Ectodermal cell (in vitro differentiated cells): ENCODE measurements at regions not wholly inside any gene's neighbourhood (a gene's known extent, or its start where the extent isn't known, plus 50 kb on each side); places are given as distances from the start of the nearest gene placed in this dataset.
"Not testable (repeated sequence)": the region's sequence is repeated elsewhere in the genome, so short reads cannot be mapped to it uniquely, and the experiment has no call there.

ENCODE experiments used
- H3K27ac ChIP-seq: 2 replicates; pipeline ENCODE4 v1.7.0; 2013; ENCODE audit warnings: mild to moderate bottlenecking, low read depth, low read length; ENCODE audit not compliant: insufficient read depth, poor library complexity, severe bottlenecking
- H3K27me3 ChIP-seq: 2 replicates; pipeline ENCODE4 v1.7.0; 2013; ENCODE audit warnings: mild to moderate bottlenecking, low read length; ENCODE audit not compliant: insufficient read depth, control insufficient read depth, poor library complexity, severe bottlenecking
- H3K36me3 ChIP-seq: one replicate; pipeline ENCODE4 v1.7.0; 2013; ENCODE audit warnings: low read length; ENCODE audit not compliant: control insufficient read depth, insufficient read depth
- H3K4me1 ChIP-seq: one replicate; pipeline ENCODE4 v1.7.0; 2013; ENCODE audit warnings: low read length; ENCODE audit not compliant: control insufficient read depth, insufficient read depth
- H3K4me3 ChIP-seq: 2 replicates; pipeline ENCODE4 v1.7.0; 2013; ENCODE audit warnings: low read depth, low read length, control low read depth; ENCODE audit not compliant: insufficient read depth
- H3K9me3 ChIP-seq: 2 replicates; pipeline ENCODE4 v1.7.0; 2013; ENCODE audit warnings: mild to moderate bottlenecking, low read length, moderate library complexity; ENCODE audit not compliant: control insufficient read depth
- WGBS, 2 experiments: methylation state at CpG; one replicate each; pipeline ENCODE4 v1.1.7; 2013; ENCODE audit warnings: missing lambda C conversion rate in 2 of 2; 5-methylcytosine and 5-hydroxymethylcytosine counted together

DNA sequence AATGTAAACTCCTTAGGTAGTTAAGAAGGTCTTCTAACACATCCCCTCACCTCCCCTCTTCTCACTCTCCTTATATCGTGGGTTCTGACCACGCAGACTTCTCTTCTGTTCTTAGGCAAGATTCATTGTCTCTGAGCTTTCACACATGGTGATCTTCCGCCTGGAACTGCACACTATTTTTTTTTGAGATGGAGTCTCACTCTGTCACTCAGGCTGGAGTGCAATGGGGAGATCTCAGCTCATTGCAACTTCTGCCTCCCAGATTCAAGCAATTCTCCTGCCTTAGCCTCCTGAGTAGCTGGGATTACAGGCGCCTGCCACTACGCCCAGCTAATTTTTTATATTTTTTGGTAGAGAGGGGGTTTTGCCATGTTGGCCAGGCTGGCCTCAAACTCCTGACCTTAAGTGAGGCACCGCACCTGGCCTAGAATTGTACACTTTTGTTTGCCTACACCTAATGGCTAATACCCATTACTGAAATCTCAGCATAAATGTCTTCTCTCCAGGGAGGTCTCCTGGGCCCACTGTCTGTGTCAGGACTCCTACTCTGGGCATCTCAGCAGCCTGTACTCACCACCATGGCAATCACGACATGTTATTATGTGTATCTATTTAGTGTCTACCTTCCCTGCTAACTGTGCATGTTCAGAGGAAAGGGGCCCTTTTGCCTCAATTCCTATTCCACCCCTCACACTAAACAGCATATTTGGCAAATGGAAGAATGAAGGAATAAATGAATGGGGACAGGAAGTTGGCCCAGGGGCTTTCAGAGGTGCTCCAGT is 646.3 kb upstream of the DPP6 start:
- Histone ChIP-seq H3K27ac (no peak overlapping the region), H3K27me3 (no peaks in the 10 kb centered on the region), H3K36me3 (no peaks in the 10 kb centered on the region), H3K4me3 (no peak overlapping the region), H3K9me3 (peaks cover 4% of the 10 kb centered on the region), H3K4me1 (no peaks in the 10 kb centered on the region)
- 85 to 87% methylated on average over 6 to 7 of the region's 7 CpGs for WGBS, 2 experiments

DNA sequence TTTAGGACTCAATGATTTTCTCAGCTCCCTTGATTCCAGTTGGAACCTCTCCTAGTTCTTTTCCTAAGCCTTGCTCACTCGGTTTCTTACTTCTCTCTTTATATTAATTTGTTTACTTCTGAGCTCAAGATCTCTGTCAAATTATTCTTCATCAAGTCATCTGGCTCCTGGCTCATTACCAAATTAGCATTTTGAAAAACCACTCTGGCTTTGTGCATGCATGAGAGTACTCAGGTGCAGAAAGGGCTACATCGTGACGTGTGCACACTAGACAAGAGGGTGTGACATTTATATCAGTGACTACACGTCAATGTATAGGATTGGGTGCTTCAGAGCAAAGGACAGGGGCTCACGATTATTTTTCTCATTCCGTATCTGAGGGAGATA is 645.7 kb upstream of the DPP6 start:
- Histone ChIP-seq H3K9me3 (peaks cover 4% of the 10 kb centered on the region), H3K36me3 (no peaks in the 10 kb centered on the region), H3K4me1 (no peaks in the 10 kb centered on the region), H3K27ac (no peak overlapping the region), H3K27me3 (no peaks in the 10 kb centered on the region), H3K4me3 (no peak overlapping the region)
- WGBS, 2 experiments = 80% methylated on average over 6 of the region's 6 CpGs

DNA sequence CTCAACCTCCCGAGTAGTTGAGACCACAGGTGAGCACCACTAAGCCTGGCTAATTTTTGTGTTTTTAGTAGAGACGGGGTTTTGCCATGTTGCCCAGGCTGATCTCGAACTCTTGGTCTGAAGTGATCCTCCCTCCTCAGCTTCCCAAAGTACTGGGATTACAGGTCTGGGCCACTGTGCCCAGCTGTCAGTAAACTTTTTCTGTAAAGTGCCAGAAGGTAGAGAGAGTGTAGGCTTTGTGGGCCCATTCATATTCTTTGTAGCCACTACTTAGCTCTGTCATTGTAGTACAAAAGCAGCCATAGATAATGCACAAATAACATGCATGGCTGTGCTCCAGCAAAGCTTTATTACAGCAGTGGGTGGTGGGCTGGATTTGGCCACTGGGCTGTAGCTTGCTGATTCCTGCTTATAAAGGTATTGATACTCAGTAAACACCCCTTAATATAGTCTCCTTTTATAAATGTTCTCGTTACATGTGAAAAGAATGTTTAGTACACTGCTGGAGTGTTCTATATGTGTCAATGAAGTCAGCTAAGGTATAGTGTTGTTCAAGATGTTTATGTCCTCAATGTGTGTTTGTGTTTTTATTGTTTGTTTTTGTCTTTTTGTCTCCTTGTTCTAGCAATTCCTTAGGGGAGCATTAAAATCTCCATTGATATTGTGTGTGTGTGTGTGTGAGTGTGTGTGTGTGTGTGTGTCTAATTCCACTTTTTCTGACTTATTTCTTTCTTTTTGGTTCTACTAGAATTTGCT is 644.7 kb upstream of the DPP6 start:
- H3K9me3 ChIP-seq = peaks cover 4% of the 10 kb centered on the region
- H3K4me3 ChIP-seq = no peak overlapping the region
- WGBS, 2 experiments = 81 to 86% methylated on average over 4 of the region's 4 CpGs
- no peaks in the 10 kb centered on the region for H3K4me1 ChIP-seq
- H3K27ac ChIP-seq = no peak overlapping the region
- H3K27me3 ChIP-seq = no peaks in the 10 kb centered on the region
- no peaks in the 10 kb centered on the region for H3K36me3 ChIP-seq

DNA sequence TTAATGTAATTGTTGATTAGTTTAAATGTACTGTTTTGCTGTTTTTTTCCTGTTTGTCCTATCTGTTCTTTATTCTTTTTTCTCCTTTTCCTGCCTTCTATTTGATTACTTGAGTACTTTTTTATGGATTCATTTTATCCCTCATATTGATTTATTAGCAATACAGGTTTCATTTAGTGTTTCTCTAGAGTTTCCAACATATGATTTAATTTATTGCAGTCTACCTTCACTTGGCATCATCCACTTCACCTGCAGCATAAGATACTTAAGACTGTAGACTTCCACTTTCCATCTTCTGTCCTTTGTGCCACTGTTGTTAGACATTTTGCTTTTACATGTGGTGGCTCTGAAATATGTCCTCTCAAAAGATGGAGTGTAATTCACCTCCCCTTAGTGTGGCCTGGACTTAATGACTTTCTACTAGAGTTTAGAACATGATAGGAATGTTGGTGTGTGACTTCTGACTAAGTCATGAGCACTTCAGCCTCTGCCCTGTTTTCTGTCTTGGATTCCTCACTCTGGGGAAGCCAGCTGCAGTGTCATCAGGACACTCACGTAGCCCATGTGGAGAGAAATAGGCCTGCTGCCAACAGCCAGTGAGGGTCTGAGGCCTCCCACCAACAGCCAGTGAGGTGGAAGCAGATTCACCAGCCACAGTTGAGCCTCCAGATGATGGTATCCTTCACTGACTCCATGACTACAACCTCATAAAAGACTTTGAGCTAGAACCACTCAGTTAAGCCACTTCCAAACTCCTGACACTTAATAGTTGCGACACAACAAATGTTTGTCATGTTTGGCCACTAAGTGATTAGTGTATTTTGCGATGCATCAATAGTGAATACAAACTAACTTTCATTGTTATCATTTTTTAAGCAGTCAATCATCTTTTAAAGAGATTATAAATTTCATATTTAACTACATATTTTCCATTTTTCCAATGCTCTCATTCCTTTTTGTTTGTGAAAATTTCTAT is 643.5 kb upstream of the DPP6 start:
- H3K36me3 ChIP-seq = no peaks in the 10 kb centered on the region
- no peaks in the 10 kb centered on the region for H3K27me3 ChIP-seq
- 53 to 70% methylated on average over 1 to 2 of the region's 3 CpGs for WGBS, 2 experiments
- no peak overlapping the region for H3K27ac ChIP-seq
- peaks cover 4% of the 10 kb centered on the region for H3K9me3 ChIP-seq
- H3K4me3 ChIP-seq = no peak overlapping the region
- no peaks in the 10 kb centered on the region for H3K4me1 ChIP-seq

DNA sequence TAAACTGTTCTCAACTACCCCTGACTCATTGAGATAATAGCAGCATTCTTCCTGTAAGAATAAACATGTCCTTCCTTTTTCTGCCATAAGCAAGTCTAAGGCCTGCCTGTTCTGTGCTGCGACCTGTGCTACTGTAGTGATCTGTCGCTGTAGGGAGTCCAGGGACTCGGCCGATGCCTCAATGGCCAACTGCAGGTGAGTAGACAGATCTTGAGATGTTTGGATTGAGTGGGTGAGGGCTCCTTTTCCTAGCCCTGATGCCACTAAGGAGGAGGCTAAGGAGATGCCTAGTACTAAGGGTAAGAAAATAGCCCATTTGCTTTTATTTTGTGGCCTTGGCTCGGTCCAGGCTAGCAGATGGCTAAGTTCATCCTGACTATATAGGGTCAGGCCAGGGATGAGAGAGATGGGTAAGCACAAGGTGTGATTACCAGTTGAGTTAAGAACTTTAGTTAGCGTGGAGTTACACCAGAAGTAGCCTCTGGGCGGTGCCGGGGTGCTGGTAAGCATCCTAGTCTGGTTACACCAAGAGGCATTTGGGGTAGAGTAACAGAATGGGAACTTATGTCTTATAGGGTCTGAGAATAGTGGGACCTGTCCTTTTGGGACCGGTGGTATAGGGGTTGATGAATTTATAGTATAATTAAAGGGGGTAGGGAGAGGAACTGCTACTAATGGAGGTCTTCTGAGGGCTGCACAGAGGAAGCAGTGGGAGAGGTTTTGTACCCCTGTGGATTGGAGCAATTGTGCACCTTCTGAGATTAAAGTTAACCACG is 642.4 kb upstream of the DPP6 start:
- H3K36me3 ChIP-seq, H3K9me3 ChIP-seq, H3K4me3 ChIP-seq, H3K4me1 ChIP-seq, H3K27ac ChIP-seq, H3K27me3 ChIP-seq: not testable (repeated sequence)
- WGBS, 2 experiments = 84 to 87% methylated on average over 10 of the region's 10 CpGs

DNA sequence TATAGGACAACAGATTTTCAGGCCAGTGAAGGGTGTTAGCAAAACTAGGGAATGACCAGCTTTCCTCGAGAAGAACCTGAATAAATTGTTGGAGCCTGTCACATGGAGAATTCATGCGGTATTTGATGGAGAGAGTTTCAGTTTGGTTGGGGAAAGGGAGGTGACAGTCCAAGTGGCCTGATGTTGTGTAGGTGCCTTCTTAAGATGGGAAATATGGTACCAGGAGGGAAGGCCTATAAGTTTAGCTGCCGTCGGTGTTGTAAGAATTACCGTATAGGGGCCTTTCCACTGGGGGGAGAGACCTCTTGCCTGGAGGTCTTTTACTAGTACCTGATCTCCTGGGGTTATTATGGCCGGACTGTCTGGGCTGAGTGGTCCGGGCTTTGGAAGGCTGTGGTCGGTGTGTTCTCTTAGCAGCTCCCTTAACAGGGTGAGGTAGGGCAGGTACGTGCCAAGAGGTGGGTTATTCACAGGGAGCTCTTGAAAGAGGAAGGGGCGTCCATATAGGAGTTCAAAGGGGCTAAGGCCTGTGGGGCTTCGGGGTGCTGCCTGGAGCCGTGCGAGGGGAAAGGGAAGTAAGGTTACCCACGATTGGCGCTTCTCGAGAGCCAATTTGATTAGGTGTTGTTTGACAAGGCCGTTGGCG is 641.1 kb upstream of the DPP6 start:
- not testable (repeated sequence) for H3K27me3 ChIP-seq, H3K4me1 ChIP-seq, H3K27ac ChIP-seq, H3K4me3 ChIP-seq, H3K36me3 ChIP-seq, H3K9me3 ChIP-seq
- WGBS, 2 experiments = 89 to 90% methylated on average over 18 of the region's 18 CpGs

DNA sequence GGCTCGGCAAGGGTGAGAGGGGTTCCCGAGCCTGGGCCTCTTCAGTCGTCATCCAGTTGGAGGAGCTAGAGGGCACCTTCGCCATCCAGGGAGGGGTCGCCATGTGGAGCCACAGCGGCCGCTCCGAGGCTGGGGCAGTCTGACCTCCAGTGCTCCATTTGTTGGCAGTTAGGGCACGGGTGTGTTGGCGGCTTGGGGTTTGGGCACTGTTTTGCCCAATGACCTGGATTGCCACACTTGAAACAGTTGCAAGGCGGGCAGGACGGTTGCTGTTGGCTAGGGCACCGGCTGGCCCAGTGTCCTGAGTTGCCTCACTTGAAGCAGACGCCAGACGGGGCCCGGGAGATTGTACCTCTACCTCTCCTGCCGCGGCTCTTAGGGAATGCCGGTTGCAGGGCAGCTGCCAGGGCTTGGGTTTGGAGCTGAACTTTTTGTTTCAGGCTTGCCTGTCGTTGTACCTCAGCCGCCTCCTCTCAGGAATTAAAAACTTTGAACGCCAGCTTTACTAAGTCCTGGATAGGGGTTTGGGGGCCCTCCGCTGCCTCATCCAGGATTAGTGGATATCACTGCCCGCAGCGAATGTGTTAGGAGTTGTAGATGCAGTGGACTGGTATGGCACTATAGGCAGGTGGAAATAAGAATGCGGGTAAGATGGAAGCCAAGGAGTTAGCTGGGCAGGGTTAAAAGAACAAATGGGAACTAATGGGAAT is 639.9 kb upstream of the DPP6 start:
- H3K9me3 ChIP-seq, H3K4me1 ChIP-seq, H3K36me3 ChIP-seq, H3K4me3 ChIP-seq, H3K27ac ChIP-seq, H3K27me3 ChIP-seq: not testable (repeated sequence)
- 89 to 90% methylated on average over 26 of the region's 26 CpGs for WGBS, 2 experiments

DNA sequence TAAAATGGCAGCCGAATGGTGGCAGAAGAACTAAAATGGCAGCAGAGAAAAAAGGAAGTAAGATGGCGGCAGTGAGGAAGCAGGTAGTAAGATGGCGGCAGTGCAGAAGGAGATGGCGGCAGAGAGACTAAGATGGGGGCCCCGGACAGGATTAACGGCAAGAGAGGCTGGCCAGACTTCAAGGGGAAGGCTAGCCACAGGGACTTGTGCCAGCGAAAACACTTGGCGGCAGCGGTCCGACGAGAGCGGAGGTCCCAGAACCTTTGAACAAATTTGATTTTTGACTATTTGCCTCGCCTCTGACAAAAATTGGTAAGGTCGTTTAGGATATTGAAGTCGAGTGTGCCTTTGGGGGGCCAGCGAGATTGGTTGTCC is 639.4 kb upstream of the DPP6 start:
- H3K36me3 ChIP-seq, H3K4me3 ChIP-seq, H3K4me1 ChIP-seq, H3K27me3 ChIP-seq, H3K9me3 ChIP-seq, H3K27ac ChIP-seq: not testable (repeated sequence)
- WGBS, 2 experiments = 89% methylated on average over 14 to 16 of the region's 16 CpGs

DNA sequence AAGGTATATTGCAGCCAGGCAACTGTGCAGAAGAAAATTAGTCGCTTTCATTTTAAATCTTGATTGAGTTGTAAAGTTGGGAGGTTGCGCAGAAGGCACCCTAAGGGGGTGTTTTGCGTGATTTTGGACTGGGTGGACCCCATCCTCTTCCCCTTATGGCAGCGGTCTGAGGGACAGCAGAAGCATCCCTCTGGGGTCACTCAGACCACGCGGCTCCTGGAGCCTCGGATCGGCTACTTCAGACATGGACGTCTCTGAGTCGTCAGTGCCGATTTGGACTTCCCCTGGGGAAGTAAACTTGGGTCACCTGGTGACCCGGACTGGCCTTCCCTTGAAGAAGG is 639.0 kb upstream of the DPP6 start:
- Histone ChIP-seq H3K27ac (no peak overlapping the region), H3K9me3 (peaks cover 3% of the 10 kb centered on the region), H3K36me3 (no peaks in the 10 kb centered on the region), H3K27me3 (no peaks in the 10 kb centered on the region), H3K4me3 (no peak overlapping the region), H3K4me1 (no peaks in the 10 kb centered on the region)
- WGBS, 2 experiments = 82 to 89% methylated on average over 12 of the region's 12 CpGs
